Effector memory CD4-positive, alpha-beta T cell (primary cell): ENCODE measurements at regions not wholly inside any gene's neighbourhood (a gene's known extent, or its start where the extent isn't known, plus 50 kb on each side); places are given as distances from the start of the nearest gene placed in this dataset.

Experiments
- DNase-seq, 3 donors: peaks; one replicate each; pipeline ENCODE4 v3.0.0-alpha.2; 2020
- H3K27ac ChIP-seq: 2 replicates; pipeline ENCODE4 v1.7.0; 2013; ENCODE audit warnings: mild to moderate bottlenecking, low read length, moderate library complexity; ENCODE audit not compliant: insufficient read depth, poor library complexity, severe bottlenecking
- H3K27me3 ChIP-seq: replicated peaks from 2 replicates; pipeline ENCODE4 v1.7.0; 2013; ENCODE audit warnings: mild to moderate bottlenecking, low read length; ENCODE audit not compliant: insufficient read depth, control insufficient read depth, poor library complexity, severe bottlenecking
- H3K36me3 ChIP-seq: 2 replicates; pipeline ENCODE4 v1.7.0; 2013; ENCODE audit warnings: mild to moderate bottlenecking, low read length, moderate library complexity; ENCODE audit not compliant: control insufficient read depth, insufficient read depth
- H3K4me1 ChIP-seq: 2 replicates; pipeline ENCODE4 v1.7.0; 2013; ENCODE audit warnings: low read length, mild to moderate bottlenecking; ENCODE audit not compliant: control insufficient read depth, insufficient read depth, poor library complexity, severe bottlenecking
- H3K4me3 ChIP-seq: 2 replicates; pipeline ENCODE4 v1.7.0; 2013; ENCODE audit warnings: low read length, low read depth, mild to moderate bottlenecking; ENCODE audit not compliant: insufficient read depth, poor library complexity, severe bottlenecking
- H3K9me3 ChIP-seq: 2 replicates; pipeline ENCODE4 v1.7.0; 2013; ENCODE audit warnings: mild to moderate bottlenecking, low read length, moderate library complexity; ENCODE audit not compliant: control insufficient read depth

DNA sequence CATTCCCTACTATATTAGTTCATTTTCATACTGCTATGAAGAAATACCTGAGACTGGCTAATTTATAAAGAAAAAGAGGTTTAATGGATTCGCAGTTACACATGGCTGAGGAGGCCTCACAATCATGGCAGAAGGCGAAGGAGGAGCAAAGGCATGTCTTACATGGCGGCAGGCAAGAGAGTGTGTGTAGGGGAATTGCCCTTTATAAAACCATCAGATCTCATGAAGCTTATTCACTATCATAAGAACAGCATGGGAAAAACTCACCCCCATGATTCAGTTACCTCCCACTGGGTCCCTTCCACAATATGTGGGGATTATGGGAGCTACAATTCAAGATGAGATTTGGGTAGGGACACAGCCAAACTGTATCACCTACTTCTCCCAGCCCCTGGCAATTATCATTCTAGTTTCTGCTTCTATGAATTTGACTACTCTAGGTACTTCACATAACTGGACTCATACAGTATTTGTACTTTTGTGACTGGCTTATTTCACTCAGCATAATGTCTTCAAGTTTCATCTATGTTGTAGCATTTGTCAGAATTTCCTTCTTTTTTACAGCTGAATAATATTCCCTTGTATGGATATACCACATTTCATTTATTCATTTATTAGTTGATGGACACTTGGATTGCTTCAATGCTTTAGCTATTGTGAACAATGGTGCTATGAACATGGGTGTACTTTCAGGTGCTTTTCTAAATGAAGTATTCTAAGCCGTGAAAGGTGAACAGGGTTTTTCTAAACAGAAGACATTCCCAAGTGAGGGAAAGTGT is 219.5 kb upstream of the NUDT4 start:
- Histone ChIP-seq H3K4me1 (no peaks in the 10 kb centered on the region), H3K27me3 (no peaks in the 10 kb centered on the region), H3K36me3 (no peaks in the 10 kb centered on the region), H3K9me3 (no peaks in the 10 kb centered on the region), H3K4me3 (no peak overlapping the region), H3K27ac (no peak overlapping the region)
- DNase-seq: no peak

DNA sequence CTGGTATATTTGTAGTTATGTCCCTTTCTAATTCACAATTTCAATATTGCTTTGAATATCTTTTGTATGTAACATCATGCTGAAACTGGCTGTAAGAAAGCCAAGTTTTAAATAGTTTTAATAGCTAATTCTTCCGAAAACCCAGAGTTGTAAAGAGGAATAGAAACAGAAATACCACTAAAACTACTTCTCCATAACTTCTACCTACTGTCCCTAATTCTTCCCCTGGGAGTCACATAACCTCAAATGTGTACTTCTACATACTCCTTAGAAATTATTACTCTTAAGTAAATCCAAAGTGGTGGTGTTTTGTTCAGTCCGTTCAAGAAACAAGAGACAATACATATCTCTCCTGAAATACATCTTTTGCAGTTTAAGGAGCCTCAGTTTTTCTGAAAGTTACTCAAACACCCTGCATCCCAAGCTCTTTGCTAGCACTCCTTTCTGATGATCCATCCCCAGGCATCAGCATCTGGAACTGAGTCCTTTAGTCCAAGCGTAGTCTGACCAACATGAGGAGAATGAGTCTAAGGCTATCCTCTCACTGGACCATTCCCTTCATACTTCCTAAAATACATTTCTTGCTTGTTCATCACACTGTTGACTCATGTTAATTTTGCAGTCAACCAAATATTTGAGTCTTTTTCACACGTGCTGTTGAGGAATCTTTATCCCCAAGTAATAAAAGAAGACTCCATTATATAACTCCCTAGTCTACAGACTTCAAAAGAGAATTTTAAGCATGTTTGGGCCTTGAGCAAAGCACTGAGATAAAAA is 214.3 kb upstream of the NUDT4 start:
- Histone ChIP-seq H3K4me1 (no peaks in the 10 kb centered on the region), H3K4me3 (no peak overlapping the region), H3K36me3 (no peaks in the 10 kb centered on the region), H3K27me3 (no peaks in the 10 kb centered on the region), H3K9me3 (no peaks in the 10 kb centered on the region), H3K27ac (no peak overlapping the region)
- no peak for DNase-seq

DNA sequence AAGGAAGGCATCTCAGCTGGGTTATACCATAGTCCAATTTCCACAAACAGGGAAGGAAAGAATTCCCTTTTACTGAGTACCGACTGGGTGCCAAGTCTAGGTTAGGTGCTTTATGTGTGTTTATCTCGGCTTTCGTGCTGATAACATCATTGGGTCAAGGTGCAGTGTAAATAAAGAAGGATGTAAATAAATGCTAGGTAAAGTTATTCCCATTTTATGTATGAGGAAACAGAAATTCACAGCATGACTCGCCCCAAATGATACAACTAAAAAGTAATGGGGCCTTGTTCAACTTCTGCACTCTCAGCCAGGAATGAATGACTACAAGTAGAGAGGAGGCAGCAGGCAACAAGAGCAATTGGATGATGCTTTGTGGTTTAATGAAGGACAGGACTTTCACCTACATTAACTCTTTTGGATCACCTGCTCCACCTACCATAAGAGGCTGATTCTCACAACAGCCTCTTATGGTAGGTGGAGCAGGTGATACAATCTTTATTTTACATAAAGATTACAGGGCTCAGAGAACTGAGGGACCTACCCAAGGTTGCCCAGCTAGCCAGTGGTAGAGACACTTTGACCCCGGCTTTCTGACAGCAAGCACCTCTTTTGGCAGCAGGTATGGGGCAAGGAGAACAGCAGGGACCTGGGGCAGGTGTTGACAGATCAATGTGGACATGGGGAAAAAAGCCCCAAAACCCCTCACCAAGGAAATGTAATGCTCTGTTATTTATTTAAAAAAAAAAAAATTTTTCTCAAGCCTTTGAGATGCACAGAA is 213.4 kb upstream of the NUDT4 start:
- no peaks in the 10 kb centered on the region for H3K4me1 ChIP-seq
- H3K27ac ChIP-seq: no peak overlapping the region
- no peaks in the 10 kb centered on the region for H3K36me3 ChIP-seq
- H3K27me3 ChIP-seq: no peaks in the 10 kb centered on the region
- no peaks in the 10 kb centered on the region for H3K9me3 ChIP-seq
- no peak for DNase-seq
- H3K4me3 ChIP-seq: no peak overlapping the region

DNA sequence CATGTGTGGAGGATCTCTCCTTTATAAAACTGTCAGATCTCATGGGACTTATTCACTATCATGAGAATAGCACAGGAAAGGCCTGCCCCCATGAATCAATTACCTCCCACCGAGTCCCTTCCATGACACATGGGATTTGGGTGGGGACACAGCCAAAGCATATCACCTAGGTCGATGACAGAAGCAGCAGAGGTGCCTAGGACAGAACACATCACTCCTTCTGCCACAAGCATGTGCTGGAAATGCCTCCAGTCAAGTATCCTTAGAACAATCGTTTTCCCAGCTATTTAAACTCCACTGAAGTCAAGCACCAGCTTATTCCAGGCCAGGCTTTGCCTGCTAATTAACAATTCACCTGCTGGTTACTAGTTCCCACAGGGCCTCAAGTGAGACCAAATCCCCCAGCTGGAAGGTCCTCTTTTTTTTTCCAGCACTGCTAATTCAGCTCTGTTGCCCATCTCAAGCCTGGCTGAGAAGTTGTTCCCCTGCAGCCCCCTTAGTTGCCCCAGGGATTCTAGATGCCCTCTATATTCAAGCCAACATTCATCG is 212.3 kb upstream of the NUDT4 start:
- no peak for DNase-seq
- Histone ChIP-seq H3K4me1 (no peaks in the 10 kb centered on the region), H3K27me3 (no peaks in the 10 kb centered on the region), H3K4me3 (no peak overlapping the region), H3K27ac (no peak overlapping the region), H3K9me3 (no peaks in the 10 kb centered on the region), H3K36me3 (no peaks in the 10 kb centered on the region)

GRCh38 chr12:93166541-93167307 is 211.0 kb upstream of the NUDT4 start:
- DNase-seq: no peak
- Histone ChIP-seq H3K27me3 (no peaks in the 10 kb centered on the region), H3K9me3 (no peaks in the 10 kb centered on the region), H3K36me3 (no peaks in the 10 kb centered on the region), H3K4me1 (no peaks in the 10 kb centered on the region), H3K27ac (no peak overlapping the region), H3K4me3 (no peak overlapping the region)

DNA sequence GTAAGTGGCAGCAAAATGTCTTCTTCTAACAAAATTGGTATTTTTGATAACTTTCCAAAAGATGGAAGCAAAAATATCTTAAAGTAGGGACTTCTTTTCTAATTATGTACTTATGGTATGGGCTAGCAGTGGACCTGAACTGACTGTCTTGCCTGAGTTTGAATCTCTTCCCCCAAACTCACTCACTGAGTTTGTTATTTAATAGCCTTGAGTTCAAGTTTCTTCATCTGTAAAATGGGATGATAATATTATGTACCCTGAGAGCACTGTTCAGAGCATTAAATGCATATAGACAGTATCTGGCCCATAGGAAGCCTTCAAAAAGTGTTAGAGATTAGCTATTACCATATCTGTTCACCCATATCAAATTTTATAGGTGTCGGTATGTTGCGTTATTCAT is 210.4 kb upstream of the NUDT4 start:
- H3K27me3 ChIP-seq: no peaks in the 10 kb centered on the region
- no peaks in the 10 kb centered on the region for H3K36me3 ChIP-seq
- no peaks in the 10 kb centered on the region for H3K9me3 ChIP-seq
- H3K4me1 ChIP-seq: no peaks in the 10 kb centered on the region
- H3K27ac ChIP-seq: no peak overlapping the region
- no peak overlapping the region for H3K4me3 ChIP-seq
- no peak for DNase-seq

DNA sequence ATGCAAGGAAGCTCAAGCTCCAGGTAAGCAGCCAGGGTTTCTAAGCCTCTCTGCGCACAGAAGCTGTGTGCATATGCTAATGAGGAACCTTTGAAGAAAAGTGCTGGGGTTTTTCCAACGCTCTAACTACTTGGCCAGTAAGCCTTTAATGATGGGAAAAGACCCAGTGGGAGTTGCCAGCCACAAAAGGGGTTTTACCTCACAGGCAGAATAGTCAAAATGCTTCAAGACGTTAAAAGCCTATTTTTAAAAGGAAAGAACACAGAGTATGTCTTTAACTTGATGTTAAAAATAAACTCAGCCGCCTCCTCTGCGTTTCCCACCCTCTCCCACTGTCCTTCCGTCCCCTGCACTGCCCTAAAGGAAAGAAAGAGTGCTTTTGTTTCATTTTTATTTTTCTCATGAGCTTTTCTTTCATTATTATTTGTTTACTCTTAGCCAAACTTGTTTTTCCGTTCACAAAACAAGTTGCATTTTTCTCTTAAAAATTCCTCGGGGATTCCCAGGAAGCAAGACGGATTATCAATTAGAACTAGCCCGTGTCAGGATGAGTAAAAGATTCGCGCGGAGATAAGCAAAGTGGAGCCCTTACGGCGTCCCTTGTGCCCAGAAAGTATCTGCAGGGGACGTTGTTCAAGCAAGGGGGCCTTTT is 209.8 kb upstream of the NUDT4 start:
- H3K36me3 ChIP-seq: no peaks in the 10 kb centered on the region
- no peak overlapping the region for H3K27ac ChIP-seq
- no peaks in the 10 kb centered on the region for H3K27me3 ChIP-seq
- H3K4me3 ChIP-seq: no peak overlapping the region
- no peaks in the 10 kb centered on the region for H3K9me3 ChIP-seq
- no peak for DNase-seq
- no peaks in the 10 kb centered on the region for H3K4me1 ChIP-seq

GRCh38 chr12:93168751-93169150 is 209.0 kb upstream of the NUDT4 start:
- no peak for DNase-seq
- Histone ChIP-seq H3K4me1 (no peaks in the 10 kb centered on the region), H3K4me3 (no peak overlapping the region), H3K27ac (no peak overlapping the region), H3K36me3 (no peaks in the 10 kb centered on the region), H3K27me3 (no peaks in the 10 kb centered on the region), H3K9me3 (no peaks in the 10 kb centered on the region)

DNA sequence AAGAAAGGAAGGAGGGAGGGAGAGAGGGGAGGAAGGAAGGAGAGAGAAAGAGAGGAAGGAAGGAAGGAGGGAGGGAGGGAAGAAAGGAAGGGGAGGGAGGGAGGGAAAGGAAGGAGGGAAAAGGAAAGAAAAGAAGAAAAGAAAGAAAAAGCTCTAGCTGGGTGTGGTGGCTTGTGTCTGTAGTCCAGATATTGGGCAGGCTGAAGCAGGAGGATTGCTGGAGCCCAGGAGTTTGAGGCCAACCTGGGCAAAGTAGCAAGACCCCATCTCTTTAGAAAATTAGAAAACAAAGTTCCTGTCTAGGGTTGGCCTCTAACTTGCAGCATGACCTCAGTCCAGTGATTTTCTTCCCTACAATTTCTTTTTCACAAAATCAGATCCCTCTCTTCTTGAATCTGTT is 208.2 kb upstream of the NUDT4 start:
- Histone ChIP-seq H3K27ac (no peak overlapping the region), H3K4me1 (no peaks in the 10 kb centered on the region), H3K36me3 (no peaks in the 10 kb centered on the region), H3K4me3 (no peak overlapping the region), H3K27me3 (no peaks in the 10 kb centered on the region), H3K9me3 (no peaks in the 10 kb centered on the region)
- DNase-seq: no peak
